GM12873 (cell line): ENCODE measurements at regions not wholly inside any gene's neighbourhood (a gene's known extent, or its start where the extent isn't known, plus 50 kb on each side); places are given as distances from the start of the nearest gene placed in this dataset.

Source experiments
- CTCF ChIP-seq: IDR thresholded peaks from 2 replicates; pipeline ENCODE4 v1.5.1; 2012; ENCODE audit warnings: low read depth, mild to moderate bottlenecking, moderate library complexity, low read length, control low read depth; ENCODE audit not compliant: insufficient read depth; ENCODE audit errors: missing control alignments

GRCh38 chr13:21757763-21758162 lies 86.9 kb downstream of the FGF9 start:
- no peak for TF ChIP-seq CTCF

GRCh38 chr13:21758441-21758840 lies 87.6 kb downstream of the FGF9 start:
- TF ChIP-seq CTCF: no peak

GRCh38 chr13:21759463-21759862 lies 88.6 kb downstream of the FGF9 start:
- no peak for TF ChIP-seq CTCF

GRCh38 chr13:21759911-21760310 lies 89.0 kb downstream of the FGF9 start:
- TF ChIP-seq CTCF: no peak

GRCh38 chr13:21761770-21762169 lies 90.9 kb downstream of the FGF9 start:
- no peak for TF ChIP-seq CTCF

- no peak for TF ChIP-seq CTCF
These were observed 91.6 kb downstream of the FGF9 start for GRCh38 chr13:21762512-21762911.

GRCh38 chr13:21767032-21767431 lies 96.2 kb downstream of the FGF9 start:
- TF ChIP-seq CTCF: no peak
